22Rv1 (cell line): ENCODE measurements at regions not wholly inside any gene's neighbourhood (a gene's known extent, or its start where the extent isn't known, plus 50 kb on each side); places are given as distances from the start of the nearest gene placed in this dataset.

ENCODE experiments used
- H3K27ac ChIP-seq: fragments of 450-650 bp; 2 replicates; pipeline ENCODE4 v1.5.1; 2017
- ZFX ChIP-seq: fragments of 450-650 bp; IDR thresholded peaks from 2 replicates; pipeline ENCODE4 v1.6.1; 2017; ENCODE audit warnings: antibody characterized with exemption, borderline replicate concordance
- TF ChIP-seq, protein P1 (sequence below): fragments of 450-650 bp; IDR thresholded peaks from 2 replicates; pipeline ENCODE4 v1.5.1; 2017; ENCODE audit warnings: mild to moderate bottlenecking

DNA sequence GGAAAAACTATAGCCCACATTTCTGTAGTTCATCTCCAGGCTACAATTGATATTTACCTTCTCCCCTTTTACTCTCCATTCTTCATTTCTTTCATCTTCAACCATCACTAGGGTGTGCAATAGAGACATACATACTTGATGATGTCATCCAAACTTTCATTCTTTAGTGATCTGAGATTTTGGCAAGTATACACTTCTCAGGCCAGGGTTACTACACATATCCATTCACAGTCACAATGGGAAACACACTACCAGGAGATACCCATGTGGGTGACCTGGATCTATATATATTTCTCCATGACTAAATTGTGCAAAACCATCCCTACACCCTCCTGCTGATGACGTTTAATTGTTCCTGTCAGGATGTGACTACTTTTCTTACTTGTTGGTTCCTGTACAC is 769.5 kb upstream of the DPPA4 start:
- H3K27ac ChIP-seq: no peak overlapping the region
- TF ChIP-seq ZFX: no peak
- TF ChIP-seq, protein P1, sequence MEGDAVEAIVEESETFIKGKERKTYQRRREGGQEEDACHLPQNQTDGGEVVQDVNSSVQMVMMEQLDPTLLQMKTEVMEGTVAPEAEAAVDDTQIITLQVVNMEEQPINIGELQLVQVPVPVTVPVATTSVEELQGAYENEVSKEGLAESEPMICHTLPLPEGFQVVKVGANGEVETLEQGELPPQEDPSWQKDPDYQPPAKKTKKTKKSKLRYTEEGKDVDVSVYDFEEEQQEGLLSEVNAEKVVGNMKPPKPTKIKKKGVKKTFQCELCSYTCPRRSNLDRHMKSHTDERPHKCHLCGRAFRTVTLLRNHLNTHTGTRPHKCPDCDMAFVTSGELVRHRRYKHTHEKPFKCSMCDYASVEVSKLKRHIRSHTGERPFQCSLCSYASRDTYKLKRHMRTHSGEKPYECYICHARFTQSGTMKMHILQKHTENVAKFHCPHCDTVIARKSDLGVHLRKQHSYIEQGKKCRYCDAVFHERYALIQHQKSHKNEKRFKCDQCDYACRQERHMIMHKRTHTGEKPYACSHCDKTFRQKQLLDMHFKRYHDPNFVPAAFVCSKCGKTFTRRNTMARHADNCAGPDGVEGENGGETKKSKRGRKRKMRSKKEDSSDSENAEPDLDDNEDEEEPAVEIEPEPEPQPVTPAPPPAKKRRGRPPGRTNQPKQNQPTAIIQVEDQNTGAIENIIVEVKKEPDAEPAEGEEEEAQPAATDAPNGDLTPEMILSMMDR: no peak

DNA sequence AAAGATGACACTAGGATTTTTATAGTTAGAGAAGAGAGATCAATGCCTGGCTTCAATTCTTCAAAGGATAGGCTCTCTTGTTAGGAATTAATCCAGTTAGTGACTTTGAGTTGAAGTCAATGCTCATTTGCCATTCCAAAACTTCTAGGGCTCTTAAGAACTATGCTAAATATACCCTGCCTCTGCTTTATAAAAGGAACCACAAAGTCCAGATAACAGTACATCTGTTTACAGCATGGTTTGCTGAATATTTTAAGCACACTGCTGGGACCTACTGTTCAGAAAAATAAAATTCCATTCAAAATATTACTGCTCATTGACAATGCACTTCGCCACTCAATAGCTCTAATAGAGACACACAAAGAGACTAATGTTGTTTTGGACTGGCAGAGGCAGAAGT is 786.6 kb upstream of the DPPA4 start:
- TF ChIP-seq, protein P1: no peak
- TF ChIP-seq ZFX: no peak

DNA sequence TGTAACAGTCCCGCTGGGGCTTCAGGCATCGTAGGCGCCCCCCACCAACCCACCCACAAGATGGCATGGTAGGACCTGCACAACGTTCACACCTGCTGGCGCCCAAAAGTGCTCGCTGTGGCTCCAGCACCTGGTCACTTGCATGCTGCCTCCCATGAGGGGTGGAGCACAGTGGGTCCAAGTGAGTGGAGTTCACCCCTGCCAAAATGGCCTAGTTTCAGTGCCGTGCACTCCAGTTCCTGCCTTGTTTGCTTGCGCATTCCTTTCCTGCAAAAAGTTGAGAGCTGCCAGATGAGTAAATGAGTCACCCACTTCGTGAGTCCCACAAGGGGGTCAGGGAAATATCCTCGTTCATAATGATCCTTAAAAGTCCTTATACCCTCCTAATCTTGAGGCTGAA is 788.7 kb upstream of the DPPA4 start:
- no peak for TF ChIP-seq ZFX
- H3K27ac ChIP-seq: no peak overlapping the region

More for the DNA sequence above, 786.6 kb upstream of the DPPA4 start:
- H3K27ac ChIP-seq: no peak overlapping the region

DNA sequence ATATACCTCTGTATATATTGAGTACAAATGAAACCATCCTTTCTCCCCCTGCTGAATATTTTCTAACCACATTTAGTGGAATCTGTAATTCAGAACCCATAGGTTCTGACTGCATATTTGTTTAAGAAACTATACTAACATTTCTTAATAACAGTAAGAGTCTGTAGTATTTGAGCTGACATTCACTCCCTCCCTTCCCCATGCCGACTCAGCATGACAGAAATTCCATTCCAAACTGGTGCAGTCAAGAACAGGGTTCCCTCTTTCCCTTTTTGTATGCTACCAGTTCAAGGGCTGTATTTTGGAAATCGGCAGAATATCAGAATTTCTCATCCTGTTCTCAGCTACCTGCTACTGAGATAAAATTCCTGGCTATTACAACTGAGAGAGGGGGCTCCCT is 796.6 kb upstream of the DPPA4 start:
- TF ChIP-seq, protein P1: no peak
- TF ChIP-seq ZFX: no peak
- H3K27ac ChIP-seq: no peak overlapping the region

DNA sequence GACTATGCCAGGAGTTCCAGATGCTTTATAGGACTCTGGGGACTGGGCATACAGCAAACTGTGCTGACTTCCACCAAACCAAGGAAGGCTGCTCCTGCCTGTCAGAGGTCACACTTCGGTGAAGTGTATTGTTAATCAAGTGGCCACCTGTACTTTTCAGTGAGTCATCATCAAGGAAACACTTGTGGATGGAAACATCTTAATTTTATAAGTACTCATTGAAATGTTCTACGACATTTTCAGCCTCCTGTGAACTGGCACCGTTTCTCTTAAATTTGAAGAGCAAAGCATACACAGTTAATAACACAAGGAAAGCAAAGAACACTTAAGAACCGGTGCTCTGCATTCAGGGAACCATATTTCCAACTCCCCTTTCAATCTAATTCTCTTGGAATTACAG is 801.7 kb upstream of the DPPA4 start:
- H3K27ac ChIP-seq: no peak overlapping the region
- TF ChIP-seq, protein P1: no peak
- TF ChIP-seq ZFX: no peak

DNA sequence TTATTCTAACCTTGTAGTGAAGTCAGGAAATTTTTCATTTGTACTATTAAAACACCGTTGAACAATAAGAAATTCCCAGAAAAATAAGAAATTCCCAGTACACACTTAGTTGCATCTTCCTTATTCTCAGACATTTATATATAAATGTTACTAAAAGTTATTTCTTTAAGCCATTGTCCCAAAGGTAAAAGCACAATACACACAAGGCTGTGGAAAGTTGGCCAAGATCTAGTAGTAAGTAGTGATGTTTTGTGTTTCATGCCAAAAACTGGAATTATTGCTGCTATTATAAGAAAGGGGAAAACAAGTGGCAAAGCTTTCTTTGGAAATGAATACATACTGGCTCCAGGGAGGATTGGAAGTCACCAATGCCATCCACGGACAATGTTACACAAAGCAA is 802.5 kb upstream of the DPPA4 start:
- H3K27ac ChIP-seq: no peak overlapping the region
- TF ChIP-seq ZFX: no peak
- TF ChIP-seq, protein P1: no peak

DNA sequence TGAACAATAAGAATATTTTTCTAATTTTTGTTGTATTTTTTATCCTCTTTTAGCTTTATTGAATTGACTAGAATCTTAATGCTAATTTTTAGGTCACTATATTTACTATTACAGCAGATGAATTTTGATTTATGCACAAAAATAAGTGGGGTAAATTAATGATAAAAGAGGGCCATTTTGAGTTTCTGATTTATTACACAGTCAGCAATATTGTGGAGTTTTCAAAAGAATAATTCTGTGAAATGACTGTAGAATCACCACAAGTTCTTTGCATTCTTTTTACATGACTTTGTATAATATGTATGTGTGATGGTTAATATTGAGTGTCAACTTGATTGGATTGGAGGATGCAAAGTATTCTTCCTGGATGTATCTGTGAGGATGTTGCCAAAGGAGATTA is 812.4 kb upstream of the DPPA4 start:
- no peak overlapping the region for H3K27ac ChIP-seq
- TF ChIP-seq ZFX: no peak
- TF ChIP-seq, protein P1: no peak

DNA sequence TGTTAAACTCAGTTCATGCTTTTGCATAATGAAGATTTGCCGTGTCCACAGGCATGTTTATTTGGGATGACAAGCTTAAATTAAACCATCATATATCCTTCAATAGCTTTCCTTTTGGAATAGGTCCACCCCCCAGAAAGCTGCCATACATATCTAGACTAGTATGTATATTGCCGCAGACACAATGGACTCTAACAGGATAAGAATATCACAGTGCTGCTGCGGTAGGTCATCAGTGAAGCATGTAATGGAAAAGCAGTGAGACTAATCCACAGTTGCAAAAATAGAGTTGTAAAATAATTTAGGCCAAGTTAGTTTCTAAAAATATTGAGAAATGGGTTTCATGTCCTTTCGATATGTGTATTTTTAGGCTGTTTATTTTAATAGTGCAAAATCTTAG is 819.9 kb upstream of the DPPA4 start:
- H3K27ac ChIP-seq: no peak overlapping the region
- TF ChIP-seq, protein P1: no peak
- no peak for TF ChIP-seq ZFX
